ENCODE measurements at regions not wholly inside any gene's neighbourhood (a gene's known extent, or its start where the extent isn't known, plus 50 kb on each side); places are given as distances from the start of the nearest gene placed in this dataset.
"Not testable (repeated sequence)": the region's sequence is repeated elsewhere in the genome, so short reads cannot be mapped to it uniquely, and the experiment has no call there.

DNA sequence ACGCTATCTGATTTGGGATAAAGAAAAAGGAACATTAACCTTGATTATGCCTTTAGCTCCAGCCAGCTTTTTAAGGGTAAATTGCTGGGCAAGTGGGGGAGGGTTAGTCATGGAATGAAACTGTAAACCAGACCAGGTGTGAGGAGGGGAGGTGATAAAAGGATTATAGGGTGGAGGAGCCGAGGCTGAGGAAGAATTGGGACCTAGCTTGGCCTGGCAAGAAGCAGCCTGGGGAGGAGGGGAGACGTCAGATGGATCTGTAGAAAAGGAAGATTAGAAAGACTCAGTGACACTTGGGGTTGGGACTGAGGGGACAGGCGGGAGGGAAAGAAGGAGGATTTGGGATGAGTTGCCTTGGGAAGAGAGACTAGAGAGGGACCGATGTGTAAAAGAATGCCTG lies 590.8 kb upstream of the MDGA2 start:
- DNase-seq (ENCODE audit: low spot score): not testable (repeated sequence)

DNA sequence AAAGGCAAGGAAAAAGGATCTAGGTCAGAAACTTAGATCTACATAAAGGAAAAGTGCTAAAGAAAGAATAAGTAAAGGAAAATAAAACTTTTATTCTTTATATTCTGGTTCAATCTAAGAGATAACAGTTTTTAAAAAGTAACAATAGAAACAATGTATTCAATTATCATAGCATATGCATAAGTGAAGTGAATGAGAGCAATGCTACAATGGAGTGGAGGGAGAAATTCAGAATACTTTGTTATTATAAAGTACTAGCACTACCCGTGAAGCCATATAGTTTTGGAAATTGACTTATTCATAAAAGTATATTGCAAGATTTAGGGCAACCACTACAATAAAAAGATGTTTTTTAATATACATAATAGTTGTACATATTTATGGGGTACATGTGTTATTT lies 586.0 kb upstream of the MDGA2 start:
- no peak for DNase-seq (ENCODE audit: low spot score)

DNA sequence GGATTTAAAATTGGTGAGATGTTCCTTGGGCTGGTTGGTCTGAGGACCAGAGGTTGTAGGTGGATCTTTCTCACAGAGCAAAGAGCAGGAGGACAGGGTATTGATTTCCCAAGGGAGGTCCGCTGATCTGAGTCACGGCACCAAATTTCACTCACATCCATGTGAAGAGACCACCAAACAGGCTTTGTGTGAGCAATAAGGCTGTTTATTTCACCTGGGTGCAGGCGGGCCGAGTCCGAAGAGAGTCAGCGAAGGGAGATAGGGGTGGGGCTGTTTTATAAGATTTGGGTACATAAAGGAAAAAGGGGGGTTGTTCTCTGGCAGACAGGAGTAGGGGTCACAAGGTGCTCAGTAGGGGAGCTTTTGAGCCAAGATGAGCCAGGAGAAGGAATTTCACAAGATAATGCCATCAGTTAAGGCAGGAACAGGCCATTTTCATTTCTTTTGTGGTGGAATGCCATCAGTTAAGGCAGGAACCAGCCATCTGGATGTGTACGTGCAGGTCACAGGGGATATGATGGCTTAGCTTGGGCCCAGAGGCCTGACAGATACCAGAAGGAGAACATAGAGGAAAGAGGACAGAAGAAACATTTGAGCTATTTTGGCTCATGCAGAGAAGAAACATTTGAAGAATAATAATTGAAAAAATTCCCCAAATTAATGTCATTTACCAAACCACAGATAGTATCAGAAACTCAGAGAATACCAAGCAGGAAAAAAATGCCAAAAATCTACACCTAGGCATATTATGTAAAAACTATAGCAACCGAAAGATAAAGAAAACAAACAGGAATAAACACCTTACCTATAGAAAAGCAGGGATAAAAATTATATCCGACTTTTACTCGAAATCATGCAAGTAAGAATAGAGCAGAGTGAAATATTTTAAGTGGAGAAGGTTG lies 585.2 kb upstream of the MDGA2 start:
- not testable (repeated sequence) for DNase-seq (ENCODE audit: low spot score)

DNA sequence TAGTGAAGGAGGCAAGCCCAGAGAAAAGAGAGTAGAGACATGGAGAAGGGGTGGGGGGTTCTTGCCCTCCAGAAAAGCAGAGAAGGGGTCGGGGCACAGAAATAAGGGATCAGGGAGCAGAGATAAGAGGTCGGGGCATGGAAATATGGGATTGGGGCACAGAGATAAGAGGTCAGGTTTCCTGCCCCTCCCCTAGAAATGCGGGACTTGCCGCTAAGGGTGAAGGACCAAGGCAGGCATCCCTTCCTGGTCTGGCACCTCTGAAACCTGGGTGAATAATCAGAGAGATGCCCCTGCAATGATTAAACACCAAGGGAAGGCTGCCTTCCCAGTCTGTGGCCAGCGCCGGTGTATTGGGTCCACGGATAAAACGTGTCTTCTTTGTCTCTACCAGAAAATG lies 584.5 kb upstream of the MDGA2 start:
- not testable (repeated sequence) for DNase-seq (ENCODE audit: low spot score)

DNA sequence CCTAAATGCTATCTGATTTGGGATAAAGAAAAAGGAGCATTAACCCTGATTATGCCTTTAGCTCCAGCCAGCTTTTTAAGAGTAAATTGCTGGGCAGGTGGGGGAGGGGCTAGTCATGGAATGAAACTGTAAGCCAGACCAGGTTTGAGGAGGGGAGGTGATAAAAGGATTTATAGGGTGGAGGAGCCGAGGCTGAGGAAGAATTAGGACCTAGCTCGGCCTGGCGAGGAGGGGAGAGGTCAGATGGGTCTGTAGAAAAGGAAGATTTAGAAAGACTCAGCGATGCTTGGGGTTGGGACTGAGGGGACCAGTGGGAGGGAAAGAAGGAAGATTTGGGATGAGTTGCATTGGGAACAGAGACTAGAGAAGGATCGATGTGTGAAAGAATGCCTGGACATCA lies 583.8 kb upstream of the MDGA2 start:
- DNase-seq (ENCODE audit: low spot score): not testable (repeated sequence)

DNA sequence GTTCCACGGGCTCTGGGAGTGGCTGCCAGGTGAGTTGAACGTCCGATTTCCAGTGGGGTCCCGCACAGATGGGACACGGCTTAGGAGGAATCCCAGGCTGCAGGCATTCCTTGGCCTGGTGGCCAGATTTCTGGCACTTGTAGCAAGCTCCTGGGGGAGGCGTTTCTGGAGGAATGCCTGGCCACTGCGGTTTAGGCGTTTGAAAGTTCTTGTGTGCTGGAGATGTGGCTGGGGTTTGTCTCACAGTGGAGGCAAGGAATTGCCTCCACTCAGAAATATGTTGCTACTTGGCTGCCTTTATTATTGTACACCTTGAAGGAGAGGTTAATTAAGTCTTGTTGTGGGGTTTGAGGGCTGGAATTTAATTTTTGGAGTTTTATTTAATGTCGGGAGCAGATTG lies 583.3 kb upstream of the MDGA2 start:
- DNase-seq (ENCODE audit: low spot score): peak; percentile 0

DNA sequence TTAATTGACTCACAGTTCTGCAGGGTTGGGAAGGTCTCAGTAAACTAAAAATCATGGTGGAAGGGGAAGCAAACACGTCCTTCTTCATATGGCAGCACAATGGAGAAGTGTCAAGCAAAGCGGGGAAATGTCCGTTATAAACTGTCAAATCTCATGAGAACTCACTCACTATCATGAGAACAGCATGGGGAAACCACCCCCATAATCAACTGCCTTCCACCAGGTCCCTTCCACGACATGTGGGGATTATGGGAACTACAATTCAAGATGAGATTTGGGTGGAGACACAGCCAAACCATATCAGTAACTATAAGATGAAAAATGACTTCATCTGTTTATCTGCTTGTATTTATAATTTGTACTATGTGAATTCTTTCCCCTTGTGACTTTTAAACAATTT lies 577.6 kb upstream of the MDGA2 start:
- no peak for DNase-seq (ENCODE audit: low spot score)

DNA sequence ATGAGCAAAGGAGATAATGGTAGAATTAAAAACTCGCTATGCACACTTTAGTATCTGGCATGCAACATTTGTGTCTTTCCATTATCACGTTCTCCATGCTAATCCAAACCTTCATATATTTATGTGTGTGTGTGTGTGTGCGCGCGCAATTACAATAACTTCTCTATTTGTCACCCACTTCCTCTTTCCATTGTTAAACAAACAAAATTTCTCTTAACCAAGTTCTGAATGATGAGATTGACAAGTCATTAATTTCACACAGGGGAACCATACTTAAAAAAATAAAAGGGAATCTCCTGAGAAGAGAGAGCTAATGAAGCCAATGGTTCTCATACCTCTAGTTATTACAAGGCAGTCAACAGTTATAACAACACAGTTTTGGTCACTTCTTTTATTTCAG lies 575.9 kb upstream of the MDGA2 start:
- no peak for DNase-seq (ENCODE audit: low spot score)

DNA sequence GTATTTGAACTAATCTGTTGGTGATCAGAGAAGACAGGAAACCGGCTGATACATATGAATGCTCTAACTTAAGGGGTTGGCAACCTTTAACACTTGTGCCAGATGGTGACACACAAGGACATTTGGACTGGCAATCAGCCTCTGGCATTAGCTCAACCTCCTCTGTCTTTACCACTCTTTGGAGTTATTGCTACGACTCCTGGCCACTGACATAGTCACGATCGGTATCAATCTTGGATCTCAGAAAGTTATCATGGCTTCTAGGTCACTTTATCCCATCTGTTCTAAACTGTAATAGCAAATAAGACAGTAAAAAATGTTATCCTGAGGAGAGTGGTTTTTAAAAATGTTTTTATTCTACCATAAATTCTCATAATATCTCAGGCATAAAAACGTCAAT lies 575.2 kb upstream of the MDGA2 start:
- no peak for DNase-seq (ENCODE audit: low spot score)

DNA sequence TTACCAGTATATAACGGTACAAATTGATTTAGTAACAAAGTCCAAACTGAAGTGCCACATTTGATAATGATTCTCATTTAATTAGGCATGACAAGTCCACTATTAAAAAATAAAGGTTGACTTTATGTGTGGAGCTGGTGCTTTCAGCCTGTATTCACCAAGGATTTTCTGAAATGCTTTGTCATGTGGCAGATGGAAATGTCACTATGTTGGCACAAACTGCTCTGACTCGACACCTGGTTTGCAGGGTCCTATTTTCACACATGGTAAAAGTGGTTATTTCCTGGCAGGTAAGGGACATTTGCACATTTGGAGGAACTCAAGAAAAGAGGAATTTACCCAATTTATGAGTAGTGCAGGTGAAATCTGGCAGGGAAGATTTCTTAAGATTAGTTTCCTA lies 572.6 kb upstream of the MDGA2 start:
- DNase-seq (ENCODE audit: low spot score): no peak

DNA sequence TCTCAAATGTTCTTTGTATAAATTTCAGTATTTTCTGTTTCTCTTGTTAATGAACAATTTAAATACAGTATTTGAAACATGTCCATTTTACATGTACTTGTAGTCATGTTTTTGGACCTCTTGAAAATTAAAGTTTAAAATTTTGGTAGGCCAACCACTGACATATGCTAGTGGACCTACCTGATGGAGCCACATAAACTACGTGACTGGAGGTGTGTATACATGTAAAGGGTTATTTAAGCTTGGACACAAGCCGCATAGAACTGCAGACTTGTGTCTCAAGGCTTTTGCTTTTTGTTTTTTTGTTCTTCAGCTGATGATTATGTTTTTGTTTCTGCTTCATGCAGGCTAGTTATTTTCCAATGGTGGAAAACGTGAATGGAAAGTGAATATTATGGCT lies 568.5 kb upstream of the MDGA2 start:
- DNase-seq (ENCODE audit: low spot score): no peak

DNA sequence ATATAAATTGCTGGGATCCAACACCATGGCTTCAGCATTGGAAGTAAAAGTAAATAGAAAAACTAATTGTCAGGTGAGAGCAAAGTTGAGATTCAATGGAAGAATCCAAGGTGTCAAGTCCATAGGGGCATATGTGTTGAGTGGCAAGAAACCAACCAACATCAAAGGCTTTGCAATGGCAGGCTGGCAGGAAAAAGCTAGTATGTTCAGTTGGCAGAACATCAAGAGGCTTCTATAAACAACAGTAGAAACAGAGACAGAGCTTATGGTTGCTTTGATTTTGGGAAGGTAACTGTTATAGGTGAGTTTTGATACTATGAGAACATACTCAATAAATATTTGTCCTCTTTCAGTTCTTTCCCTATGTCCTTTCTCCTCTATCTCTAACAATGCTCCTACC lies 553.7 kb upstream of the MDGA2 start:
- no peak for DNase-seq (ENCODE audit: low spot score)

DNA sequence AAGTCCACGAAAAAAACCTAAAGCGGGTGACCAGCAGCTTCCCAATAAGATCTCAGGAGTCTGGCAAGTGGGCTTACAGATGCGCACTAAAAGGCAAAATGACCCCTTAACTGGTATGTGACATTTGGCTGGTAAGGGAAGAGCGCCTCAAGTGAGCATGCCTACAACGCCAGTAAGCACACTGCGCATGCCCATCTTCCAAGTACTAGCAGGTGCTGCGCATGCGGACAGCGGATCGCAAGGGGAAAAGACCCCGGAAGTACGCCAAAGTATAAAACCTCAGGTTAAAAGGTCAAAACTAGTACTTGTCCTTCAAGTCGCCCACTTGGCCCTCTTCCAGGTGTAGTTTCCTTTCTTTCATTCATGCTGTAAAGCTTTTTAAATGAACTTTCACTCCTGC lies 518.5 kb upstream of the MDGA2 start:
- no peak for DNase-seq (ENCODE audit: low spot score)

DNA sequence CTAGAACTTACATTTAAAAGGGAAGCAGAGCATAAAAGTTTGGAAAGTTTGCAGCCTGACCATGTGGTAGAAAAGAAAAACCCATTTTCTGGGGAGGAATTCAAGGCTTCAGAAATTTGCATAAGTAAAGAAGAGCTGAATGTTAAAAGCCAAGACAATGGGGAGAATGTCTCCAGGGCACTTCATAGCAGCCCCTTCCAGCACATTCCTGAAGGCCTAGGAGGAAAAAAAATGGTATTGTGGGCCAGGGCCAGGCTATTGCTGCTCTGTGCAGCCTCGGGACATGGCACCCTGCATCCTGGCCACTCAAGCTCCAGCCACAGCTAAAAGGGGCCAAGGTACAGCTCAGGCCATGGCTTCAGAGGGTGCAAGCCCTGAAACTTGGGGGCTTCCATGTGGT lies 474.2 kb upstream of the MDGA2 start:
- not testable (repeated sequence) for DNase-seq (ENCODE audit: low spot score)

DNA sequence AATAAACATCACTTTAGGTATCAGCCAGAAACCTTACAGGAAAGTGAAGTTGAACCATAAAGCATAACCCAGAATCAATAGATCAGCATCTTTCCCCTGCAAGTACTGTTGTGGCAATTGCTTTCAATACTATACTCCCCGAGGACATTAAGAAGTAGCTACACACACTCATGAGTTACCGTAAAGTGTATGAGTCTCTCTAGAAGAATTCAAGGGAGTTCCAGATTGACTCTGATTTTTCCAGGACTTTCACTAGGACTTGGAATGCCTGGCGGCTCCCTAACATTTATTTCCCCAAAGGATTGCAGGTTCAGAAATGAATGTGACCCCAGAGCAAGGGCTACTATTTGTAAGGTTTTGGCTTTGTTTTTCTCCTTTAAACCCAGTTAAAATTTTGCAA lies 465.4 kb upstream of the MDGA2 start:
- DNase-seq (ENCODE audit: low spot score): no peak

DNA sequence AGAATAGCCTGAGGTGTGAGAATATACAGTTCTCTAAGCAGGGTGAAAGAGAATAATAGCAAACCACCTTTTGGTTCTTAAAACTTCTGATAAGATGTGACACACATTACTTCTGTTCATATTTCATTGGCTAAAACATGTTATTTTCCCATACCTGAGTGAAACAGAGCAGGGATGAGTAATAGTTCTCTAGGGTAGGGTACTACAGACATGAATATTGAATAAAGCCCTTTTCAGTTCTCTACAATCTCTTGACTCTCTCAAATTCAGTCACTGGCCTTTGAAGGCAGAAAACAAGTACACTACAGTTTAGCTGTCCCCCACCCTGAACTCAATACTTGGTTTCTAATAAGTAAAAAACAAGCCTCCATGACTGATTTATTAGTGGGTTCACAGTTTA lies 454.1 kb upstream of the MDGA2 start:
- no peak for DNase-seq (ENCODE audit: low spot score)

DNA sequence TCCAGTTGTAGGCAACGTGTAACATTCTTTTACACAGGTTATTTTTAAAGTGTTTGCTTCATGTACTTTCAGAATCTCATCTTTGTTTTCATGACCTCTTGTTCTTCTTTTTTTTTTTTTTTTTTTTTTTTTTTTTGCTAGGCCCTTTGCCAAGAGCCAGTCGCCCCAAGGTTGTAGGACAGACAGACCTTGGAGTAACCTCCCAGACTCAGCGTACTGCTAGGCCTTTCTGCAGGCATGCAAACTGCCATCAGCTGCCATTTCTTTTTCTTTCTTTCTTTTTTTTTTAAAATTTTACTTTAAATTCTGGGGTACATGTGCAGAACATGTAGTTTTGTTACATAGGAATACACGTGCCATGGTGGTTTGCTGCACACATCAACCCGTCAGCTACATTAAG lies 452.3 kb upstream of the MDGA2 start:
- DNase-seq (ENCODE audit: low spot score): no peak

DNA sequence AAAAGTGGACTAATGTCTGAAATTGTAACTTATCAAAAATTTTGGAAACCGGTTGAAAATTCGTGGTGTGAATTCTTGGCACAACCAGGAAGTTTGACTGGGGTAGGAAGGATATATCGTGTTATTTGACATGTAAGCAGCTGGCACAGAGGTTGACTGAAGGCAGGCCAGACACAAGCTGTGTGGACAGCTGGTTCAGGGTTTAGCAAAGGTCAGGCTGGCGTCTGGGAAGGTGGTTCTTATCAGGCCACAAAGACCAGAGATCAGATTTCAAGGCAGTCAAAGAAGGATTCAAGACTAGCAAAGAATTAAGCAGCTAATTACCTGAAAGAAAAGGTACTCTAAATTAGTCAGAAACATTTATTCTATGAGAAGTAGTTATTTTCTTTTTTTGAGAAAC lies 450.2 kb upstream of the MDGA2 start:
- no peak for DNase-seq (ENCODE audit: low spot score)

DNA sequence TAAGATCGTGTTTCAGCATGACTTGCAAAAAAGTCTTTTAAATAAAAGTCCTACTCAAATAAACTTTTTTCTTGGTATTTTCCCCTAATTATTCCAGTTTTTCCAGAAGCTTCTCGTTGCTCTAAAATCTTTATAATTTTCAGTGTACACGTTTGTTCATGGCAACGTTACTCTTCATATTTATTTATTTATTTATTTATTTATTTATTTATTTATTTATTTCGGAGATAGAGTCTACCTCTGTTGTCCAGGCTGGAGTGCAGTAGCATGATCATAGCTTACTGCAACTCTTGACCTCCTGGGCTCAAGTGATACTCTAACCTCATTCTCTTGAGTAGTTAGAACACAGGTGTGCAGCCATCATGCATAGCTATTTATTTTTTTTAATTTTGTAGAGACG lies 438.3 kb upstream of the MDGA2 start:
- DNase-seq (ENCODE audit: low spot score): no peak

DNA sequence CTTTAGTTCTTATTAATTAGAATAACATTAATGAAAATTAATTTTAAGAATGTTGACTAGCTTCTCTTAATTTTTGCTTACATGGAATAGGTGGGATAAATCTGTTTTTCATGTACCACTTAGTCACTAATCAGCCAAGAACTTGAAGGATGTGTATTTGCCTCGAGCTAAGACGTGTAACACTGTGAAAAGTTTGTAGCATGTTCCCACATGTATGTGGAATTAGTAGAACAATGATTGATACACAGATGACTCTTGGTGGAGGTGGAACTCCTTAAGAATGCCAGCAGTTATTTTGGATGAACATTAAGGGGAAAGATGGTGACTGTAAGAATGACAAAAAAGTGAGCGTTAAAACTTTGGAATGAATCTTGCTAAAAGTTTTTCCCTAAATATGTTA lies 435.7 kb upstream of the MDGA2 start:
- DNase-seq (ENCODE audit: low spot score): no peak

DNA sequence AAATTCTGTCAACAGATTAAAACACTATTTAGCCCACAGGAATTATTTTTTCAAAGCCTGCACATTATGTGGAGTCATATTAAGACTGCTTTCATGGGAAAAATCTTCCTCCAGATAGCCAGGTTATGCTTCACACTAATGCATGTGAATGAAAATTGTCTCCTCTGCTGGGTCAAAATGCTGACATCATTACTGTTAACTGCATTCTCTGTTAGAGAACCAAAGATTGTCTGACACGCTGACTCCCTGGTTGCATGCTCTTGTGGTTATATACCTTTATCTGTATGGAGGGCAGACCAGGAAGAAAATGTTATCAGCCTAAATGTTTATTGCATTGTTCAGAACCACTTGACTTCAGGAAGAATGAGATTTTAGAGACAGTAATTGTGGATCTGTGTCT lies 432.2 kb upstream of the MDGA2 start:
- no peak for DNase-seq (ENCODE audit: low spot score)

DNA sequence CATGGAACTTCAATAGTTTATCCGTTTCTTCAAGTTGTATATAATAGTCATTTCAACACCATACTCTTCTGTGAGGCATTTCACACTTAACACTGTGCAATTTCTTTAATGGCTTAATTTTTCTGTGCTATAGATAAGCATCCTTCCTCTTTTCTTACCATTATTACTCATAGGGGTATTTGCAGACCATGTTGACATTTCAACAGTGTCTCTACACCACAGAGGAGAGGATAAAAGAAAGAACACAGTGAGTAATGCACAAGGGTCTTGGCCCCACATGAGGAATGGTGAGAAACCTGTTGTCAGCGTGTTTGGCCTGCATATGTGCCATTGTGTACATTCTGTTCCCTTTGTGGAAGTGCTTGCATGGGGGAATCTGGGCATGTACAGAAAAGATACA lies 421.5 kb upstream of the MDGA2 start:
- DNase-seq (ENCODE audit: low spot score): no peak

DNA sequence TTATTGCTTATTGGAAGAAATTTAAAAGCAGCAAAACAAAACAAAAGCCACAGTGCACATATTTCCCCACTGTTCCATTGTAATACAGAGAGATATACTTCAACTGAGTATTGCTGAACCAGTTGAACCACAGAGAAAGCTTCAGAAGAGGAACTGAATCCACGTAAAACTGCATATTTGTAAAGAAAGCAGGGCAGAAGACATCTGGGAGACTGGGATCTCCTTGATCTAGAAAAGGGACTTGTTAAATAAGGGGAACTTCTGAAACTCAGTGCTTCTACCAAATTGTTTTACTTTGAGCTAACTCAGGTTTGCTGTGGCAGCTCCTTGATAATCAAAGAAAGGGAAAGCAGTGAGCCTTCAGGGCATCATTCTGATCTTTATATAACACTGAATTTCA lies 411.1 kb upstream of the MDGA2 start:
- DNase-seq (ENCODE audit: low spot score): no peak

DNA sequence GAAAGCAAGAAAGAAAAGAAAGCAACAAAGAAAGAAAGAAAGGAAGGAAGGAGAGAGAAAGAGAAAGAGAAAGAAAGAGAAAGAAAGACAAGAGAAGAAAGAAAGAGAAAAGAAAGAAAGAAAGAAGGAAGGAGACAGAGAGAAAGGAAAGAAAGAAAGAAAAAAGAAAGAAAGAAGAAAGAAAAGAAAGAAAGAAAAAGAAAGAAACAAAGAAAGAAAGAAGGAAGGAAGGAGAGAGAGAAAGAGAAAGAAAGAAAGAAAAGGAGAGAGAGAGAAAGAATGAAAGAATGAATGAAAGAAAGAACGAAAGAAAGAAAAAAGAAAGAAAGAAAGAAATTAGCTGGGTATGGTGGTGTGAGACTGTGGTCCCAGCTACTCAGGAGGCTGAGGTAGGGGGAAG lies 400.1 kb upstream of the MDGA2 start:
- DNase-seq (ENCODE audit: low spot score): no peak

Measured in A172 (cell line).